ENCODE measurements at regions not wholly inside any gene's neighbourhood (a gene's known extent, or its start where the extent isn't known, plus 50 kb on each side); places are given as distances from the start of the nearest gene placed in this dataset.

DNA sequence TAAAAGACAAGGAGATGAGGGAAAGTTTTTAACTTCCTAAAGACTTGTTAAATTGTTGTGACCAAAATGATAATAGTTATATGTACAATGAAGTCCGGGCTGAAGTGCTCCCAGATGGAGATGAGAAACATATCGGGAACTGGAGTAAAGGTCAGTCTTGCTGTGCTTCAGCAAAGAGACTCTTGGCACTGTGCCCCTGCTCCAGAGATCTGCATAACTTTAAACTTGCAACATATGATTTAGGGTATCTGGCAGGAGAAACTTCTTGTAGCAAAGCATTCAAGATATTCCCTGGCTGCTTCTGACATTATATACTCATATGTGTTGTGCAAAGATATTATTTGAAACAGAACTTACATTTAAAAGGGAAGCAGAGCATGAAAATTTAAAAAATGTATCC, 786.6 kb upstream of the SLITRK6 start:
- no peak for TF ChIP-seq EZH2phosphoT487 (IDR thresholded peaks at IDR 0.05; ENCODE audit: borderline replicate concordance, low read depth, low read length)
- TF ChIP-seq, protein P1, sequence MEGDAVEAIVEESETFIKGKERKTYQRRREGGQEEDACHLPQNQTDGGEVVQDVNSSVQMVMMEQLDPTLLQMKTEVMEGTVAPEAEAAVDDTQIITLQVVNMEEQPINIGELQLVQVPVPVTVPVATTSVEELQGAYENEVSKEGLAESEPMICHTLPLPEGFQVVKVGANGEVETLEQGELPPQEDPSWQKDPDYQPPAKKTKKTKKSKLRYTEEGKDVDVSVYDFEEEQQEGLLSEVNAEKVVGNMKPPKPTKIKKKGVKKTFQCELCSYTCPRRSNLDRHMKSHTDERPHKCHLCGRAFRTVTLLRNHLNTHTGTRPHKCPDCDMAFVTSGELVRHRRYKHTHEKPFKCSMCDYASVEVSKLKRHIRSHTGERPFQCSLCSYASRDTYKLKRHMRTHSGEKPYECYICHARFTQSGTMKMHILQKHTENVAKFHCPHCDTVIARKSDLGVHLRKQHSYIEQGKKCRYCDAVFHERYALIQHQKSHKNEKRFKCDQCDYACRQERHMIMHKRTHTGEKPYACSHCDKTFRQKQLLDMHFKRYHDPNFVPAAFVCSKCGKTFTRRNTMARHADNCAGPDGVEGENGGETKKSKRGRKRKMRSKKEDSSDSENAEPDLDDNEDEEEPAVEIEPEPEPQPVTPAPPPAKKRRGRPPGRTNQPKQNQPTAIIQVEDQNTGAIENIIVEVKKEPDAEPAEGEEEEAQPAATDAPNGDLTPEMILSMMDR (conservative IDR thresholded peaks at IDR 0.05; ENCODE audit: low read length), result no peak
